LNCAP (cell line): ENCODE measurements at regions not wholly inside any gene's neighbourhood (a gene's known extent, or its start where the extent isn't known, plus 50 kb on each side); places are given as distances from the start of the nearest gene placed in this dataset.

ENCODE experiments used
- CTCF ChIP-seq: fragments of 450-650 bp; IDR thresholded peaks from 2 replicates; pipeline ENCODE4 v1.5.1; 2017; ENCODE audit warnings: mild to moderate bottlenecking

DNA sequence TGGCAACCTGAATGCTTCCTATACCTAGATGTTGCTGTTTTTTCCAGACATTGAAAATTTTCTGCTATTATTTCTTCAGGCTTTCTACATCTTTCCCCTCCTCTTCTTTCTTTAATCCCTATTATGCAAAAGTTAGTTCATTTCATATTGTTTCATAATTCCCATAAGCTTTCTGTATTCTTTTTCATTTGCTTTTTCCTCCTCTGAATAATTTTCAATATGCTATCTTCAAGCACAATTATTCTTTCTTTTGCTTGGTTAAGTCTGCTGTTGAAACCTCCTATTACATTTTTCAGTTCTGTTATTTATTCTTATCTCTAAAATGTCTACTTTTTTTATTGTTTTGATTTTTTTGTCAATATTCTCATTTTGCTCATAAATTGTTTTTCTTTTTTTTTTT, 947.1 kb upstream of the MIR17HG start:
- no peak for TF ChIP-seq CTCF

- TF ChIP-seq CTCF: no peak
These were observed 946.3 kb upstream of the MIR17HG start for GRCh38 chr13:90401150-90401549.

DNA sequence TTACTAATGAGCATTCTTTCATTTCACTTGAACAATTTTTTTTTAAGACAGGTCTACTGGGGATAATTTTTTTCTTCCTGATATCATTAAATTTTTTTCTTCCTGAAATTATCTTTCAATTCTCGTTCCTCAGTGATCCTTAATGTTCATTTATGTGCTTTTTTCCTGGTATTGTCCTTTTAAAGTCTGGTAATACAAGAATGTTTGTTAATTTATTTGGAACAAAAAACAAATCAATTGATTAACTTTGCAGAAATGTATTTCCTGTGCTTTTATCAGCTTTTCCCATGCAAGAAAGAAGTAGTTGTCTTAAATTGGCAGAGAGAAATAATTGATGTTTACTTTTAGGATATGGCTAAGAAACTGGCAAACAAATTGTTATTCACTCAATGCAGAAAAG, 945.4 kb upstream of the MIR17HG start:
- no peak for TF ChIP-seq CTCF

DNA sequence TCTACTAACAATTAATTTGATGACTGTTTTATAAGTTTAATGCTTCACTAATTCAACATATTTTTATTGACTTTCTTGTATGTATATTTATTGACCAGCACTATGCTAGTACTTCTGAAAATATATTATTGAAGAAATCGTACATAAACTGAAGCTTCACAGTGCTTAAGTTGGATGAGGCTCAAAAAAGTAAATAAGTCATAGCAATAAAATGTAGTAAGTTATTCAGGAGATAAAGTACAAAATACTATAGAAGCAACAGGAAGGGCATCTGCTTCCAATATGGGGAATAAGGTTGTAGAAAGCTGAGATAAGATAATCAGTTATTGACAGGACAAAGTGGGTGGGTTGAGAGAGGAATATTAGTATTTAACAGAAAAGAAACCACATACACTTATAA, 944.9 kb upstream of the MIR17HG start:
- TF ChIP-seq CTCF: no peak

- no peak for TF ChIP-seq CTCF
These were observed 944.0 kb upstream of the MIR17HG start for GRCh38 chr13:90403330-90404082.

DNA sequence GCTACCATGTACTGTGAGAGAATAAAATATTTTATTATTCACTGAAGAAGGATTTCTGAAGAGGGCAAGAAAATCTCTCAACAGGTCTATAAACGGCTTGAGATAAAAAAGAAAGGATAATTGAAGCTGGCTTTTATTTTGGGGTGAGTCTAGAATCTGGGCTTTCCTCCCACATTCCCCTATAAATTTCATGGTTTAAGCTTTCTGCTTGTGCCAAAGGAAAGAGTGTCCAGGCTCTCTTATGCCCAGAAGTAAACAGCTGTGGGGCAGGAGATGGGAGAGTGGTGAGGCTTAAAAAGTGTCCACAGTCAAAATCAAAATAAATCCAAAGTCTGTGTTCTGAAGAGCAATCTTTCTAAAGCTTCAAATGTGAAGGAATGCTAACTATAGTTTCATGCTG, 942.2 kb upstream of the MIR17HG start:
- no peak for TF ChIP-seq CTCF

DNA sequence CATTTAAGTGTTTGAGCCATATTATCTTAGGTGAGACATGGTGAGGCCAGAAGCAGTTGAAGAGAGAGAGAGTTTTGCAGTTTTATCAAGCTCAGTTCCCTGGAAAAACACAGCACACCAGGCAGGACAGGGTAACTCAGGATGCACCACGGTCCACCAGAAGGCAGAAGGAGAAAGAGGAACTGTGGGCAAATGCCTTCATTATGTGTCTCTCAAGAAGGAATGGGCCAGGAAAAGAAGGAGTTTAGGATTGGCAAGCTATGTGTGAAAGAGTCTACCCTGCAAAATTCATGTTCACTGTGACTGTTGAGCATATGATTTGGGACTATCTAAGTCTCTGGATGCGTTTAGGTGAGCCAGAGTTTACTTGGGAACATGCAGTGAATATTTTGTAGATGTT, 934.5 kb upstream of the MIR17HG start:
- TF ChIP-seq CTCF: no peak

GRCh38 chr13:90413548-90413947, 933.9 kb upstream of the MIR17HG start:
- no peak for TF ChIP-seq CTCF
